ENCODE measurements at regions not wholly inside any gene's neighbourhood (a gene's known extent, or its start where the extent isn't known, plus 50 kb on each side); places are given as distances from the start of the nearest gene placed in this dataset.

GRCh38 chr3:182081096-182081495, 369.4 kb downstream of the SOX2 start:
- DNase-seq (no peak), ATAC-seq (no peak)
- no peak overlapping the region for H3K27ac Mint-ChIP-seq
- no peak overlapping the region for H3K27ac ChIP-seq (ENCODE audit: low read depth, low read length)
- H3K27me3 Mint-ChIP-seq, result peaks cover 0 to 5% (median 0%) of the 10 kb centered on the region in 5 donors
- H3K9me3 ChIP-seq (ENCODE audit: control insufficient read depth in 2 of 3, low read length in 3 of 3), result no peaks in the 10 kb centered on the region
- no peaks in the 10 kb centered on the region for H3K36me3 ChIP-seq (ENCODE audit: control insufficient read depth in 2 of 3, insufficient read depth in 3 of 3, low read length in 3 of 3)
- H3K4me1 ChIP-seq (ENCODE audit: control insufficient read depth in 2 of 2, insufficient read depth in 2 of 2, low read length in 2 of 2), result no peaks in the 10 kb centered on the region
- no peak overlapping the region for H3K4me3 Mint-ChIP-seq
- no peaks in the 10 kb centered on the region for H3K36me3 Mint-ChIP-seq
- POLR2A ChIA-PET, result no interaction called here
- CTCF ChIA-PET, result interaction anchor here (0.6 kb wide), 1 partner anchor 727 kb away, joined by 3 read pairs; no protein-coding TSS in a partner anchor
- no peaks in the 10 kb centered on the region for H3K27me3 ChIP-seq (ENCODE audit: control insufficient read depth in 2 of 2, insufficient read depth in 2 of 2, low read length in 2 of 2)
- no peaks in the 10 kb centered on the region for H3K4me1 Mint-ChIP-seq
- H3K4me3 ChIP-seq (ENCODE audit: low read length), result no peak overlapping the region
- peaks cover 0 to 2% (median 0%) of the 10 kb centered on the region in 11 donors for H3K9me3 Mint-ChIP-seq
- intact Hi-C loops (cut with micrococcal nuclease), result no loop called here

DNA sequence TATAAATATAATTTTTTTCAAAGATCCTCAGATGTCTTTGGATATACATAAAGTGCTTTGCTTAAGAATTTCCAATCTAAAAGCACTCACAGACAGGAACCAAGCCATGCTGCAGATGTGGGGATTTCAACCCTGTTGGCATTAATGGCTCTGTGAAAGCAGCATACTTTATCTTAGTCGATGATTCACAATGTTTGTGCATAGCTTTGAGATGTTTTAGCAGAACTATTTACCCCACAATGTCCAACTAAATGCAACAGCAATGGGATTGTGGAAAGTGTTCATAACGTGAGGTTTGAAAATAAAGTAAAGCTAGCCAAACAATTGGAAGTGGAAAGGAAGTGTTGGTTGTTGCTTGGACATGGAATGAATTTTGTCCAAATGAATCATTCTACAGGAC, 371.4 kb downstream of the SOX2 start:
- Mint-ChIP-seq H3K9me3 (peaks cover 0 to 3% (median 0%) of the 10 kb centered on the region in 11 donors), H3K4me3 (no peak overlapping the region), H3K27me3 (no peaks in the 10 kb centered on the region), H3K27ac (no peak overlapping the region), H3K4me1 (no peaks in the 10 kb centered on the region), H3K36me3 (no peaks in the 10 kb centered on the region)
- DNase-seq, result no peak
- no peaks in the 10 kb centered on the region for H3K36me3 ChIP-seq (ENCODE audit: control insufficient read depth in 2 of 3, insufficient read depth in 3 of 3, low read length in 3 of 3)
- intact Hi-C loops (cut with micrococcal nuclease), result no loop called here
- H3K4me1 ChIP-seq (ENCODE audit: control insufficient read depth in 2 of 2, insufficient read depth in 2 of 2, low read length in 2 of 2), result no peaks in the 10 kb centered on the region
- H3K27me3 ChIP-seq (ENCODE audit: control insufficient read depth in 2 of 2, insufficient read depth in 2 of 2, low read length in 2 of 2), result no peaks in the 10 kb centered on the region
- no peak overlapping the region for H3K27ac ChIP-seq (ENCODE audit: low read depth, low read length)
- ATAC-seq, result no peak
- POLR2A ChIA-PET, result no interaction called here
- CTCF ChIA-PET, result no interaction called here
- no peaks in the 10 kb centered on the region for H3K9me3 ChIP-seq (ENCODE audit: control insufficient read depth in 2 of 3, low read length in 3 of 3)
- H3K4me3 ChIP-seq (ENCODE audit: low read length), result no peak overlapping the region

- intact Hi-C loops (cut with micrococcal nuclease), result no loop called here
- H3K4me1 Mint-ChIP-seq, result no peaks in the 10 kb centered on the region
- no peak overlapping the region for H3K4me3 ChIP-seq (ENCODE audit: low read length)
- no peak overlapping the region for H3K27ac ChIP-seq (ENCODE audit: low read depth, low read length)
- H3K27me3 ChIP-seq (ENCODE audit: control insufficient read depth in 2 of 2, insufficient read depth in 2 of 2, low read length in 2 of 2), result no peaks in the 10 kb centered on the region
- no peak overlapping the region for H3K27ac Mint-ChIP-seq
- CTCF ChIA-PET, result no interaction called here
- no peaks in the 10 kb centered on the region for H3K9me3 ChIP-seq (ENCODE audit: control insufficient read depth in 2 of 3, low read length in 3 of 3)
- H3K9me3 Mint-ChIP-seq, result peaks cover 0 to 17% (median 6%) of the 10 kb centered on the region in 11 donors
- DNase-seq, result no peak
- H3K36me3 Mint-ChIP-seq, result peaks cover 0 to 4% (median 0%) of the 10 kb centered on the region in 5 donors
- ATAC-seq, result no peak
- H3K4me1 ChIP-seq (ENCODE audit: control insufficient read depth in 2 of 2, insufficient read depth in 2 of 2, low read length in 2 of 2), result no peaks in the 10 kb centered on the region
- H3K27me3 Mint-ChIP-seq, result no peaks in the 10 kb centered on the region
- H3K36me3 ChIP-seq (ENCODE audit: control insufficient read depth in 2 of 3, insufficient read depth in 3 of 3, low read length in 3 of 3), result no peaks in the 10 kb centered on the region
- POLR2A ChIA-PET, result no interaction called here
- H3K4me3 Mint-ChIP-seq, result no peak overlapping the region
Observed at GRCh38 chr3:182092662-182093262, 381.0 kb downstream of the SOX2 start.

- H3K27ac ChIP-seq (ENCODE audit: low read depth, low read length), result no peak overlapping the region
- no peaks in the 10 kb centered on the region for H3K9me3 ChIP-seq (ENCODE audit: control insufficient read depth in 2 of 3, low read length in 3 of 3)
- Mint-ChIP-seq H3K27ac (no peak overlapping the region), H3K27me3 (no peaks in the 10 kb centered on the region), H3K4me1 (no peaks in the 10 kb centered on the region), H3K9me3 (peaks cover 0 to 14% (median 6%) of the 10 kb centered on the region in 11 donors), H3K36me3 (peaks cover 0 to 4% (median 0%) of the 10 kb centered on the region in 5 donors), H3K4me3 (no peak overlapping the region)
- ATAC-seq (no peak), DNase-seq (no peak)
- H3K4me3 ChIP-seq (ENCODE audit: low read length), result no peak overlapping the region
- no peaks in the 10 kb centered on the region for H3K4me1 ChIP-seq (ENCODE audit: control insufficient read depth in 2 of 2, insufficient read depth in 2 of 2, low read length in 2 of 2)
- CTCF ChIA-PET, result no interaction called here
- H3K27me3 ChIP-seq (ENCODE audit: control insufficient read depth in 2 of 2, insufficient read depth in 2 of 2, low read length in 2 of 2), result no peaks in the 10 kb centered on the region
- H3K36me3 ChIP-seq (ENCODE audit: control insufficient read depth in 2 of 3, insufficient read depth in 3 of 3, low read length in 3 of 3), result no peaks in the 10 kb centered on the region
- POLR2A ChIA-PET, result no interaction called here
- intact Hi-C loops (cut with micrococcal nuclease), result no loop called here
Observed at GRCh38 chr3:182094321-182094720, 382.6 kb downstream of the SOX2 start.

DNA sequence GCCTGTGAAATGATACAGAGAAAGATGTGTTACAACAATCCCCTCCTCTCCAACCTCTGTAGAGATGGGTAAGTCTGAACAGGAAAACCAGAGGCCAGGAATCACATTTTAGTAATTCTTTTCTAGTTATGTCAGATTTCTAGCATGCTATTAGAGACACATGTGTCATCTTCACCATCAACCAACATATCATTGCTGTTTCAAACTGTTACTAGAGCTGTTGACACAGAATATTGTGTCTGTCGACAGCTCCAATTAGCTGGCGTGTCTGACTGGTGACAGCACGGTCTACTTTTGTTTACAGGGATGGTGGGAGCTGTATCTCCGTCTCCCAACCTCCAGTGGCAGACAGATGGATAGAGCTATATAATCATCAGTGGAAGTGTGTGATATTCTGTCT, 393.2 kb downstream of the SOX2 start:
- no peaks in the 10 kb centered on the region for H3K27me3 ChIP-seq (ENCODE audit: control insufficient read depth in 2 of 2, insufficient read depth in 2 of 2, low read length in 2 of 2)
- intact Hi-C loops (cut with micrococcal nuclease), result no loop called here
- ATAC-seq (no peak), DNase-seq (no peak)
- ChIA-PET POLR2A (no interaction called here), CTCF (no interaction called here)
- no peak overlapping the region for H3K27ac ChIP-seq (ENCODE audit: low read depth, low read length)
- H3K4me3 ChIP-seq (ENCODE audit: low read length), result no peak overlapping the region
- no peaks in the 10 kb centered on the region for H3K4me1 Mint-ChIP-seq
- no peaks in the 10 kb centered on the region for H3K27me3 Mint-ChIP-seq
- H3K36me3 Mint-ChIP-seq, result no peaks in the 10 kb centered on the region
- H3K4me1 ChIP-seq (ENCODE audit: control insufficient read depth in 2 of 2, insufficient read depth in 2 of 2, low read length in 2 of 2), result no peaks in the 10 kb centered on the region
- peaks cover 0 to 30% (median 7%) of the 10 kb centered on the region in 11 donors for H3K9me3 Mint-ChIP-seq
- no peak overlapping the region for H3K4me3 Mint-ChIP-seq
- H3K27ac Mint-ChIP-seq, result no peak overlapping the region
- H3K36me3 ChIP-seq (ENCODE audit: control insufficient read depth in 2 of 3, insufficient read depth in 3 of 3, low read length in 3 of 3), result no peaks in the 10 kb centered on the region
- H3K9me3 ChIP-seq (ENCODE audit: control insufficient read depth in 2 of 3, low read length in 3 of 3), result no peaks in the 10 kb centered on the region

DNA sequence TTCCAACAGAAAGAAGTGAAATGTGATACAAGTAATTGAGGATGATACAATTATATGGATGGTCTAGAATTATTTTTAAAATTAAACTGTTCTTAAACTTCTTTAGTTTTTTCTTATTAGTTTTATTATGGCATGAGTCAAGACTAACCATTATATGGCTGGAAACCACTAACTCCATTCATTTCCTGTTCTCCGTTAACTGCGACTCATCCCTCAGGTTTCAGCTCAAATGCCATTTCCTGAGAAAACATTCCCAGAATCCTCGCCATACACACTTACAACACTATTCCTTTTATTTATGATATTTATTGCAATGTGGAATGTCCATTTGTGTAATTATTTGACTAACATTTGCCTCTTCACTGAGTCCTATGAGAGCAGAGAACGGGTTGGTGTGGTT, 394.1 kb downstream of the SOX2 start:
- Mint-ChIP-seq H3K27ac (no peak overlapping the region), H3K9me3 (peaks cover 0 to 27% (median 8%) of the 10 kb centered on the region in 11 donors), H3K36me3 (no peaks in the 10 kb centered on the region), H3K27me3 (no peaks in the 10 kb centered on the region), H3K4me3 (no peak overlapping the region), H3K4me1 (no peaks in the 10 kb centered on the region)
- Histone ChIP-seq H3K27ac (ENCODE audit: low read depth, low read length) (no peak overlapping the region), H3K4me3 (ENCODE audit: low read length) (no peak overlapping the region), H3K27me3 (ENCODE audit: control insufficient read depth in 2 of 2, insufficient read depth in 2 of 2, low read length in 2 of 2) (no peaks in the 10 kb centered on the region), H3K9me3 (ENCODE audit: control insufficient read depth in 2 of 3, low read length in 3 of 3) (no peaks in the 10 kb centered on the region), H3K4me1 (ENCODE audit: control insufficient read depth in 2 of 2, insufficient read depth in 2 of 2, low read length in 2 of 2) (no peaks in the 10 kb centered on the region), H3K36me3 (ENCODE audit: control insufficient read depth in 2 of 3, insufficient read depth in 3 of 3, low read length in 3 of 3) (no peaks in the 10 kb centered on the region)
- ATAC-seq (no peak), DNase-seq (no peak)
- CTCF ChIA-PET, result no interaction called here
- intact Hi-C loops (cut with micrococcal nuclease), result no loop called here
- POLR2A ChIA-PET, result no interaction called here

DNA sequence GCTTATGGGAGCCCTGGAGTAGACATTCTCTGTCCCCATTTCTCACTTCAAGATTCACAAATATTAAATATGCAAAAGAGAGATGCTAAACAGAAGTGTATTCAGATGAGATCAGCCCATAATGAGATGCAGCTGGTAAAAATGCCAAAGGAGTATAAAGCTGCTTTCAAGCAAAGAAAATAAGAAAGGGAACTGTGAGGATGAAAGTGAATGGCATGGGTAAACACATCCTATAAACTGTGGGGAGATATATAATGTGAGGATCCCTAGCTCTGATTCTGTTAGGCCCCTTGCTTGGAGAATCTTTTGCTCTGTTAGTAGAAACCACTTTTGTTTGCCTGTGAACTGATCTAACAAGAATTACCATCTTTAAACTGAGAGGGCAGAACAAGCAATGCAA, 396.6 kb downstream of the SOX2 start:
- Mint-ChIP-seq H3K36me3 (no peaks in the 10 kb centered on the region), H3K9me3 (peaks cover 0 to 18% (median 4%) of the 10 kb centered on the region in 11 donors), H3K27ac (no peak overlapping the region), H3K27me3 (no peaks in the 10 kb centered on the region), H3K4me3 (no peak overlapping the region), H3K4me1 (no peaks in the 10 kb centered on the region)
- H3K27me3 ChIP-seq (ENCODE audit: control insufficient read depth in 2 of 2, insufficient read depth in 2 of 2, low read length in 2 of 2), result no peaks in the 10 kb centered on the region
- DNase-seq (no peak), ATAC-seq (no peak)
- H3K4me1 ChIP-seq (ENCODE audit: control insufficient read depth in 2 of 2, insufficient read depth in 2 of 2, low read length in 2 of 2), result no peaks in the 10 kb centered on the region
- no peak overlapping the region for H3K4me3 ChIP-seq (ENCODE audit: low read length)
- no peaks in the 10 kb centered on the region for H3K36me3 ChIP-seq (ENCODE audit: control insufficient read depth in 2 of 3, insufficient read depth in 3 of 3, low read length in 3 of 3)
- H3K9me3 ChIP-seq (ENCODE audit: control insufficient read depth in 2 of 3, low read length in 3 of 3), result no peaks in the 10 kb centered on the region
- POLR2A ChIA-PET, result no interaction called here
- intact Hi-C loops (cut with micrococcal nuclease), result no loop called here
- no peak overlapping the region for H3K27ac ChIP-seq (ENCODE audit: low read depth, low read length)
- CTCF ChIA-PET, result interaction anchor here (0.5 kb wide), 1 partner anchor 1816 kb away, joined by 4 read pairs; no protein-coding TSS in a partner anchor

Data from naive thymus-derived CD4-positive, alpha-beta T cell (primary cell).